Middle frontal gyrus (tissue), 1 donor: ENCODE measurements at regions not wholly inside any gene's neighbourhood (a gene's known extent, or its start where the extent isn't known, plus 50 kb on each side); places are given as distances from the start of the nearest gene placed in this dataset.

Experiments used
- DNase-seq: peaks from one replicate; pipeline ENCODE4 v3.0.0-alpha.2; 2015; ENCODE audit warnings: low spot score; ENCODE audit errors: extremely low spot score

GRCh38 chr3:102224171-102224570 lies 210.6 kb upstream of the ZPLD1 start:
- DNase-seq, result no peak

DNA sequence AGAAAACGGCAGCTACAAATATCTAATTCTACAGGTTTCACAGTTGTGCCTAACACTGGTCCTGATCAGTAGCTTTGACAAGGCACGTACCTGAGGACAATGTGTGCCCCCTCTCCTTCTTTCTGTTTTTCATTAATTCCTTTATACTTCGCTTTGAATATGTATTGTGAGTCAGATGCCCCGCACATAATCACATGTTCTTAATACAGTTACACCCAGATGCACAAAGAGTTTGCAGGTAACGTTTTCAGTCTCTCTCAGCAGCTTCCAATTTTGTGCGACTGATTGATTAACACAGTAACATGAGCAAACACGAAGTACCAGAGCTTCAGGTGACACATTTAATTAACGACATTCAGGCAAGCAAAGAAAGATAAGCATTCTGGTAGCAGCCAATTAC lies 209.8 kb upstream of the ZPLD1 start:
- no peak for DNase-seq

DNA sequence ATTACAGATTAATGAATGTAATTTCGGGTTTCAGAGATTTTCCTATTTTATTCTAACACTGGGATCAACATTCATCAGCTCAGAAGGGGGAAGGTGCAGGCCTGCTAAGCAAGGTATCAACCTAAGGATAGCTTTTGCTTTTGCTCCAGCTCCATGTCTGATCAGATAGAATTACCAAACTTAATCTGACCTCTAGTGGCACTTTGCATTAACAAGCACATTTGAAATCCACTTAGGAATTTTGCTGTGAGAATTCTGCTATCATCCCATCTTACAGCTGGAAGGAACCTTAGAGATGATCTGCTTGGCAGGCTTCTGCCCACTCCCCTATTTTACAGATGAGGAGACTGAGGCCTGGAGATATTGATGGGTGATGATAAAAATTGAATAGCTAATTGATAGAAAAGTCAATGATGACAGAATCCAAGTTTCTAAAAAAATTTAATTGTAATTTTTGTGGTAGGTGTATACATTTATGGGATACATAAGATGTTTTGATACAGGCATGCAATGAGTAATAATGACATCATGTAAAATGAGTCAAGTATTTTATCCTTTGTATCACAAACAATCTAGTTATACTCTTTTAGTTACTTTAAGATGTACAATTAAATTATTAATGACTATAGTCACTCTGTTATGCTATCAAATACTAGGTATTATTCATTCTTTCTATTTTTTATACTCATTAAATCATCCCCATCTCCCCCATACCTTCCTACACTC lies 209.2 kb upstream of the ZPLD1 start:
- DNase-seq, result peak; percentile 50

DNA sequence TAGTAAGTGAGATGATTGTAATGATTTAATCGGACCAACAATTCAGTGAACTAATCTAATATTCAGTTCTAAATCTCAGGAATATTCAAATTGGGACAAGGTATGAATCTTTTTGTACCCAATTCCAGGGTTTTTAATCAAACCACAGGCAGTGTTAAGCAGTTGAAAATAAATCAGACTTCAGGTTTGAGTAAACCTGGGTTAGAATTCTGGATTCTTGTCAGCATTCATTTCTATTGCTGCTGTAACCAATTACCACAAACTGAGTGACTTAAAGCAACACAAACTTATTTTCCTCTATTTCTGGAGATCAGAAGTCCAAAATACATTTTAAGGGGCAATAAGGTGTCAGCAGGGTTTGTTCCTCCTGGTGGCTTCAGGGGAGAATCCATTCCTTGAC lies 208.4 kb upstream of the ZPLD1 start:
- no peak for DNase-seq

DNA sequence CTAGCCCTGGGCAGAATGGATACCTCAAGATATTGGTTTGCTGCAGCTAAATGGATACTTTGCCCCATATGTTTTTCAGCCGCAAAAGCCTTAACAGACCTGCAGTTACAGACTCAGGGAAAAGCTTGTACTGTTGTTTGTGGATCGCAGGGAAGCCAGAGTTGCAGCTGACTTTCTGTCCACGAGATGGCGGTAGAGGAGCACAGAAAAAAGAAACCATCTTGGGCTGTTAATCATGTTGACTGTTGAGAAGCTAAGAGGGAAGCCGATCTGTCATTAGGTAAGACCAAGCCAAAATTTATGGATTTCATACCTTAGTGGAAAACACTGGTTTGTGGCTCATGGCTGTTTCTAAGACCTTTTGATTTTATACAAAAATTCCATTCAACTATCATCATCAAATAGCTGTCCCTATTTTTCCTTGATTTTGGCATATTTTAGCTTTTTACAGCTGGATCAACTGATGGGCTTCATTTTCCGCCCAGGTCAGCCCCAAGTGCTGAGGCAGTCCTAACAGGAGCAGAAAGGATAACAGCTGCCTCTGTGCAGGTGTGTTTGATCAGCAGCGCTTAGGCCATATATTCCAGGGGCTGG lies 205.7 kb upstream of the ZPLD1 start:
- DNase-seq, result peak; percentile 81

GRCh38 chr3:102230057-102230456 lies 204.8 kb upstream of the ZPLD1 start:
- DNase-seq, result no peak

GRCh38 chr3:102233881-102234280 lies 200.9 kb upstream of the ZPLD1 start:
- no peak for DNase-seq

GRCh38 chr3:102235679-102236078 lies 199.1 kb upstream of the ZPLD1 start:
- DNase-seq, result no peak

- no peak for DNase-seq
These were observed 197.6 kb upstream of the ZPLD1 start for GRCh38 chr3:102237181-102237580.

- no peak for DNase-seq
These were observed 197.0 kb upstream of the ZPLD1 start for GRCh38 chr3:102237838-102238237.

GRCh38 chr3:102238362-102238761 lies 196.5 kb upstream of the ZPLD1 start:
- no peak for DNase-seq

- DNase-seq, result no peak
These were observed 194.1 kb upstream of the ZPLD1 start for GRCh38 chr3:102240720-102241119.

DNA sequence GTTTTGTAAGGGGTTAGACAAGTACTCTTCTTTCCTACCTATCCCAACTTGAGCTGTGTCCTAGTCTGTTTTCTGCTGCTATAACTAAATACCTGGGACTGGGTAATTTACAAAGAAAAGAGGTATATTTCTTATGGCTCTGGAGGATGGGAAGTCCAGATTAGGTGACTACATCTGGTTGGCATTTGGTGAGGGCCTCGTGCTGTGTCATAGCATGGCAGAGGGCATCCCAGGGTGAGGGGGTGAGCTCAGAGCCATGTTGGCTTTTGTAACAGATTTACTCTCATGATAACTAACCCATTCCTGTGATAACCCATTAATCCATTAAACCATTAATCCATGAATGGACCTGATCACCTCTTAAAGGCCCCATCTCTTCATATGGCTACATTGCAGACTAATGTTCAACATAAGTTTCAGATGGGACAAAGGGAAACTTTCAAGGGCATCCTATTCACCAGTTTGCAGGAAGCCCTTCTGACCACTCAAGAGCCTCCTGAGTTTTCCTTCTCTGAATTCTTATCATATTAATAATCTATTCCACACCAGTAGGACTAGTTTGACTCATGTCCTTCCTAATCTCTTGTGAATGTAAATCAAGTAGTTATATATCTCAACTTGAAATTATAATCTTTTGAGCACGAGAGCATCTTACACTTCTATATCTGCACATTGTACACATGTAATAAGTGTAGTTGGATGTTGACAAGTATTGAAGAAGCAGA lies 185.7 kb upstream of the ZPLD1 start:
- DNase-seq, result no peak

DNA sequence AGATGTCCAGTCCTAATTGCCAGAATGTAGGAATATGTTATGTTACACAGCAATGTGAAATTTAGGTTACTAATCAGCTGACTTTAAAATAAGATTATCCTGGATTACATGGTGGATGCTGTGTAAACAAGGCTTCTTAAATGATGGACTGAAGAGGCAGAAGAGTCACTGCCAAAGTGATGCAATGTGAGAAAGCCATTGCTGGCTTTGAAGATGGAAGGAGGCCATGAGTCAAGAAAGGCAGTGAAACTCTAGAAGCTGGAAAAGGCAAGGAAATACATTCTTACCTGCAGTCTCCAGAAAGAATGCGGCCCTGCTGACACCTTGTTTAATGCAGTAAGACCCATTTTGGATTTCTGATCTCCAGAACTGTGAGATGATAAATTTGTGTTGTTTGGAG lies 179.1 kb upstream of the ZPLD1 start:
- no peak for DNase-seq

DNA sequence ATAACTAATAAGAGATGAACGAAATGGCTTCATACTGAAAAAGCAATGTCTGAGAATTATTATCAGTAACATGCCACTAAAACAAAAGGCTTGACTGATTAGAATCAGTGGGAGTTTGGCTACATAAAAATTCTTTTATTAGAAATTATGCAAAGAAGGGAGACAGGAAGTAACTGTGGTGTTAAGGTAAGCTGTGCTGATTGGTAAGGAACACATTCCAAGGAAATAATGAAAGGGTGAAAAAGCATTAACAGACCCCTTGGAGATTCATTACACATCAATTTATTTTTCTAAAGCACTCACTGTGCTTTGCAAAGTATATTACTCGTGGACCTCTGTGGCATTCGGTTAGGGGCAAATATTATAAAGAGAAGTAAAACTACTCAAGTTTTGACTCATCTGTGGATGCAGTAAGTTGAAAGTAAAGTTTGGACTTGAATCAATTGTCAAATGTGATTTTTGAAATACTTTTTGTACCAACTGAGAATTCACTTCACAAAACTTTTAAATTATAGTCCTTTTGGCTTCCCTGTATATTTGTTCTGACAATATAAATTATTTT lies 176.1 kb upstream of the ZPLD1 start:
- DNase-seq, result no peak

DNA sequence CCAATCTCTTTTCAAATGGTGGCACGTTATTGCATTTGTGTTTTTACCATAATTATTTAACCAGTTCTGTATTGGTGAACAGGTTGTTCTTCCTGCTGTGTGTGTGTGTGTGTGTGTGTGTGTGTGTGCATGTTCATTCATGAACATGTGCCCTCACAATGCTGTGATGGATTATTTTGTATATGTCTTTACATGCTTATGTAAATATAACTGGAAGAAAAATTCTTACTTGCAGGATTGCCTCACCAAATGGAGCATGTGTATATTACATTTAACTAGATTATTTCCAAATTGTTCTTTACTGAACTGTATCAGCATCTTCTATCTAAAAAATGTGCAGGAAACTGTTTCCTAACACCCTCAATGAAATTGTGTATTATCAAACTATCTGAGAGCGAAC lies 175.2 kb upstream of the ZPLD1 start:
- DNase-seq, result no peak

DNA sequence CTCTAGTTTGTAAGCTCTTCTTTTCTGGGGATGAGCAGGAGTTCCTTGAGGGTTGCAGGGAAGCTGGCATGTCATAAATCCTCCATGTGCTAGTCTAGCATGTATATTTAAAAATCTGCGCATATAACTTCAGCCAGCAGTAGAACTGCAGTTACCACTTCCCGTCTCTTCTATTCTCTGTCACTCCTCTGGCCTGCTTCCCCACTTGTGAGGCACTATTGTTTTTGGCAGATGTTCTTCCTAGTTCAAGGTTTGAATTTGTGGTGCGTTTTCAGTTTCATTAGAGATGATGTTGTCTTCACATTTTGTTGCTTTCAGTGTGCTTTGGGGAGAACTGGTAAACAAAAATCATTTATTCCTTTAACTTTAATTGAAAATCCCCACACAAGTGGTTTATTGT lies 169.1 kb upstream of the ZPLD1 start:
- no peak for DNase-seq

DNA sequence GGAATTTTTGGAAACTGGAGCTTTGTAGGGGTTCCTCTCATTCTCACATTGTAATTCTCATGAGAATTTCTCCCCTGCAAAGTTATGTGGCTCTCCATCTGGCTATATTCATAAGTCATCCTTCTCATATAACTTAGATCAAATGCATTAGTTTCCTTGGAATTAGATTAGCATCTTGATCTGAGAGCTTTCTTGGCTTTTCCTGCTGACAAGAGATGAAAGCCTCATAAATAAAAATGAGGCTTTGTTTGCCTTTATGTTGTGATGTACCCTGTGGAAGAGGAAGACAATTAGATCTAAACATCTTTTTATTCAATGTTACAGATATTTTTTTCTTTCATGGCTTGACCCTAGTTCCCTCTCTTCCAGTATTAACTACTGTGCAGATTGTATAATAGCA lies 165.4 kb upstream of the ZPLD1 start:
- no peak for DNase-seq

GRCh38 chr3:102290241-102290640 lies 144.6 kb upstream of the ZPLD1 start:
- DNase-seq, result no peak

DNA sequence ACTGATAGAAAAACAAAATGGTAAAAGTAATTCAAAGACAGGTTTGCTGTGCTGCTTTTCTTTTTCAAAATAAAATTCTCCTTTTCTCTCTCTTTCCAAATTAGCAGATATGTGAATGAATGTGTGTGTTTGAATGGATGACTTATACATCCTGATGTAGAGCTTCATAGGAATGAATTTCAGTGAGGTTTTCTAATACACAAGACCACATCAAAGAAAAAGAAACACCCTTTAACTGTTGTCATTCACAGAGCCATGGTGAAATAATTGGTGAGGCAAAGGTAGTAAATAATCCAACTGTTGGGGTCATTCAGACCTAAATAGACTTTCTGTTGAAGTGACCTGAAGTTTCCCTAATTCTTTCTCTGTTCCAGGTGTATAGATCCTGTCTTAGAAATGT lies 139.1 kb upstream of the ZPLD1 start:
- no peak for DNase-seq

GRCh38 chr3:102297072-102297658 lies 137.7 kb upstream of the ZPLD1 start:
- DNase-seq, result no peak
